ENCODE measurements at regions not wholly inside any gene's neighbourhood (a gene's known extent, or its start where the extent isn't known, plus 50 kb on each side); places are given as distances from the start of the nearest gene placed in this dataset.

- TF ChIP-seq POLR2A (IDR thresholded peaks at IDR 0.05): no peak
- no peak for TF ChIP-seq CTCF (IDR thresholded peaks at IDR 0.05)
Measured at GRCh38 chr14:37946819-37947218, 260.9 kb upstream of the SSTR1 start.

All from upper lobe of left lung (tissue), 4 donors.